Osteocyte (in vitro differentiated cells): ENCODE measurements at regions not wholly inside any gene's neighbourhood (a gene's known extent, or its start where the extent isn't known, plus 50 kb on each side); places are given as distances from the start of the nearest gene placed in this dataset.

Experiments
- DNase-seq: peaks from one replicate; pipeline ENCODE4 v3.0.0; 2021; ENCODE audit warnings: mixed read lengths; ENCODE audit not compliant: unreplicated experiment; ENCODE audit errors: extremely low spot score
- H3K27ac Mint-ChIP-seq: one replicate; pipeline ENCODE4 v1.8.0; 2021; ENCODE audit warnings: mild to moderate bottlenecking, mixed read lengths; ENCODE audit not compliant: unreplicated experiment
- H3K27me3 Mint-ChIP-seq: one replicate; pipeline ENCODE4 v1.8.0; 2021; ENCODE audit warnings: mixed read lengths; ENCODE audit not compliant: unreplicated experiment
- H3K36me3 Mint-ChIP-seq: one replicate; pipeline ENCODE4 v1.8.0; 2021; ENCODE audit warnings: mixed read lengths; ENCODE audit not compliant: unreplicated experiment
- H3K4me1 Mint-ChIP-seq: one replicate; pipeline ENCODE4 v1.8.0; 2021; ENCODE audit warnings: mixed read lengths; ENCODE audit not compliant: unreplicated experiment
- H3K4me3 Mint-ChIP-seq: one replicate; pipeline ENCODE4 v1.8.0; 2021; ENCODE audit warnings: mild to moderate bottlenecking, moderate library complexity, mixed read lengths; ENCODE audit not compliant: unreplicated experiment
- H3K9me3 Mint-ChIP-seq: one replicate; pipeline ENCODE4 v1.8.0; 2021; ENCODE audit warnings: mixed read lengths; ENCODE audit not compliant: unreplicated experiment
- CTCF ChIP-seq: fragments of 200-600 bp; sonication (generic); IDR thresholded peaks from 2 replicates; pipeline ENCODE4 v1.5.0; 2021; ENCODE audit warnings: antibody characterized with exemption, mild to moderate bottlenecking, moderate library complexity

- no peak for DNase-seq
- Mint-ChIP-seq H3K9me3 (peaks cover 11% of the 10 kb centered on the region), H3K4me3 (no peak overlapping the region), H3K27ac (no peak overlapping the region), H3K36me3 (no peaks in the 10 kb centered on the region), H3K4me1 (no peaks in the 10 kb centered on the region), H3K27me3 (no peaks in the 10 kb centered on the region)
- no peak for TF ChIP-seq CTCF
Observed at GRCh38 chr10:106308284-106308683, 856.2 kb downstream of the SORCS1 start.

- peaks cover 5% of the 10 kb centered on the region for H3K9me3 Mint-ChIP-seq
- H3K4me1 Mint-ChIP-seq = no peaks in the 10 kb centered on the region
- no peak overlapping the region for H3K4me3 Mint-ChIP-seq
- TF ChIP-seq CTCF = no peak
- H3K27me3 Mint-ChIP-seq = no peaks in the 10 kb centered on the region
- DNase-seq = no peak
- no peak overlapping the region for H3K27ac Mint-ChIP-seq
- H3K36me3 Mint-ChIP-seq = no peaks in the 10 kb centered on the region
Observed at GRCh38 chr10:106304056-106304455, 860.5 kb downstream of the SORCS1 start.

GRCh38 chr10:106302961-106303360 is 861.5 kb downstream of the SORCS1 start:
- no peaks in the 10 kb centered on the region for H3K27me3 Mint-ChIP-seq
- no peaks in the 10 kb centered on the region for H3K4me1 Mint-ChIP-seq
- H3K36me3 Mint-ChIP-seq = no peaks in the 10 kb centered on the region
- TF ChIP-seq CTCF = no peak
- H3K9me3 Mint-ChIP-seq = peaks cover 5% of the 10 kb centered on the region
- H3K27ac Mint-ChIP-seq = no peak overlapping the region
- no peak overlapping the region for H3K4me3 Mint-ChIP-seq
- no peak for DNase-seq

- H3K4me1 Mint-ChIP-seq = no peaks in the 10 kb centered on the region
- H3K27me3 Mint-ChIP-seq = no peaks in the 10 kb centered on the region
- no peak overlapping the region for H3K4me3 Mint-ChIP-seq
- H3K9me3 Mint-ChIP-seq = no peaks in the 10 kb centered on the region
- H3K36me3 Mint-ChIP-seq = no peaks in the 10 kb centered on the region
- no peak overlapping the region for H3K27ac Mint-ChIP-seq
- no peak for DNase-seq
- TF ChIP-seq CTCF = no peak
Observed at GRCh38 chr10:106301146-106301545, 863.4 kb downstream of the SORCS1 start.

- Mint-ChIP-seq H3K4me1 (no peaks in the 10 kb centered on the region), H3K4me3 (no peak overlapping the region), H3K27ac (no peak overlapping the region), H3K27me3 (no peaks in the 10 kb centered on the region), H3K36me3 (no peaks in the 10 kb centered on the region), H3K9me3 (peaks cover 3% of the 10 kb centered on the region)
- TF ChIP-seq CTCF = no peak
- DNase-seq = no peak
Observed at GRCh38 chr10:106296750-106297392, 867.6 kb downstream of the SORCS1 start.
